OCI-LY1 (cell line): ENCODE measurements at regions not wholly inside any gene's neighbourhood (a gene's known extent, or its start where the extent isn't known, plus 50 kb on each side); places are given as distances from the start of the nearest gene placed in this dataset.

ENCODE experiments used
- H2AFZ ChIP-seq: fragments of 200-600 bp; sonication (generic), shearing (Covaris generic); 2 replicates; pipeline ENCODE4 v1.6.0; 2014; ENCODE audit warnings: antibody characterized with exemption, mild to moderate bottlenecking, low read length
- H3F3A ChIP-seq: fragments of 200-600 bp; sonication (generic), shearing (Covaris generic); 2 replicates; pipeline ENCODE4 v1.6.0; 2014; ENCODE audit warnings: mild to moderate bottlenecking, antibody characterized with exemption, low read length, moderate library complexity; ENCODE audit not compliant: insufficient read depth
- H3K27ac ChIP-seq: fragments of 200-600 bp; sonication (generic); 2 replicates; pipeline ENCODE4 v1.5.1; 2014; ENCODE audit warnings: low read length, mixed run types, mild to moderate bottlenecking, low read depth; ENCODE audit not compliant: poor library complexity, severe bottlenecking
- H3K27me3 ChIP-seq: fragments of 200-600 bp; sonication (generic); 2 replicates; pipeline ENCODE4 v1.6.0; 2014; ENCODE audit warnings: antibody characterized with exemption, mild to moderate bottlenecking, low read length, moderate library complexity; ENCODE audit not compliant: insufficient read depth
- H3K36me3 ChIP-seq: fragments of 200-600 bp; sonication (generic); 2 replicates; pipeline ENCODE4 v1.6.1; 2014; ENCODE audit warnings: mild to moderate bottlenecking, antibody characterized with exemption, low read length, moderate library complexity, mixed read lengths; ENCODE audit not compliant: insufficient read depth
- H3K4me1 ChIP-seq: fragments of 200-600 bp; sonication (generic); 2 replicates; pipeline ENCODE4 v1.5.1; 2014; ENCODE audit warnings: mild to moderate bottlenecking, low read length, moderate library complexity; ENCODE audit not compliant: insufficient read depth, severe bottlenecking
- H3K4me2 ChIP-seq: fragments of 200-600 bp; sonication (generic), shearing (Covaris generic); 2 replicates; pipeline ENCODE4 v1.6.1; 2014; ENCODE audit warnings: low read length
- H3K4me3 ChIP-seq: fragments of 200-600 bp; sonication (generic); 2 replicates; pipeline ENCODE4 v1.5.1; 2014; ENCODE audit warnings: low read length, low read depth, mild to moderate bottlenecking, mixed read lengths; ENCODE audit not compliant: poor library complexity, severe bottlenecking
- H3K79me2 ChIP-seq: fragments of 200-600 bp; shearing (Covaris generic); 2 replicates; pipeline ENCODE4 v1.6.1; 2016; ENCODE audit warnings: mixed run types, low read length, mixed read lengths; ENCODE audit not compliant: insufficient read depth
- H3K9ac ChIP-seq: fragments of 200-600 bp; sonication (generic), shearing (Covaris generic); 2 replicates; pipeline ENCODE4 v1.6.1; 2014; ENCODE audit warnings: mild to moderate bottlenecking, low read length, mixed read lengths
- H3K9me2 ChIP-seq: fragments of 200-600 bp; sonication (generic), shearing (Covaris generic); 2 replicates; pipeline ENCODE4 v1.6.1; 2014; ENCODE audit warnings: low read depth, mild to moderate bottlenecking, low read length, mixed read lengths
- H3K9me3 ChIP-seq: fragments of 200-600 bp; shearing (Covaris generic); 2 replicates; pipeline ENCODE4 v1.6.1; 2014; ENCODE audit warnings: low read length, mixed read lengths
- H4K20me1 ChIP-seq: fragments of 200-600 bp; sonication (generic), shearing (Covaris generic); 2 replicates; pipeline ENCODE4 v1.6.0; 2016; ENCODE audit warnings: mild to moderate bottlenecking, low read length; ENCODE audit not compliant: insufficient read depth
- CTCF ChIP-seq: fragments of 200-600 bp; sonication (generic), shearing (Covaris generic); IDR thresholded peaks from 2 replicates; pipeline ENCODE4 v1.5.1; 2017; ENCODE audit warnings: mild to moderate bottlenecking, antibody characterized with exemption, low read length, moderate library complexity, mixed read lengths
- EZH2 ChIP-seq: fragments of 200-600 bp; sonication (generic), shearing (Covaris generic); IDR thresholded peaks from 2 replicates; pipeline ENCODE4 v1.8.0; 2017; ENCODE audit warnings: borderline replicate concordance, mixed run types, mild to moderate bottlenecking, antibody characterized with exemption, low read length, moderate library complexity, mixed read lengths

GRCh38 chr5:136434795-136435194 is 69.5 kb upstream of the TRPC7 start:
- Histone ChIP-seq H3K4me2 (no peak overlapping the region), H3K27me3 (no peaks in the 10 kb centered on the region; the same call in 1 of the 2 replicates)

DNA sequence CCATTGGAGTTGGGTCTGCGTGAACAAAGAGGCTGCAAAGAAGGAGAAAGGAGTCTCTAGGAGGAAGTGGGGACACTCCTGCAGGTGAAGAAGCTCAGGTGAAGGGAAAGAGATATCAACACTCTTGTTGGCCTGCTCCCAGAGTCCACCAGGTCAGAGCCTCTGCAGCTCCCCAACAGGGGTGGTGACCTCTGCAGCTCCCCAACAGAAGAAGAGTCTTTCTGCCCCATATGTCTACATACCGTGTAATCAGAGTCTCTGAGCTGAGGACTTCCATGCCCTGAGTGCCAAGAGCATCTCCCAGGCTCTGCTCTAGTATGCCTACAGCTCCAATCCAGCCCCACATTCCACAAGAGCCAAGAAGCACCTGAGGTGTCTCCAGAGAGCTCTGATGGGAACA is 67.4 kb upstream of the TRPC7 start:
- no peaks in the 10 kb centered on the region for H3K4me1 ChIP-seq
- TF ChIP-seq CTCF: no peak
- H3K27me3 ChIP-seq: no peaks in the 10 kb centered on the region; the same call in 1 of the 2 replicates
- H3K9me3 ChIP-seq: no peaks in the 10 kb centered on the region
- H4K20me1 ChIP-seq: no peaks in the 10 kb centered on the region
- H3F3A ChIP-seq: no peaks in the 10 kb centered on the region
- no peak overlapping the region for H3K27ac ChIP-seq
- H3K36me3 ChIP-seq: no peaks in the 10 kb centered on the region
- H3K4me2 ChIP-seq: no peak overlapping the region
- no peak overlapping the region for H3K9ac ChIP-seq
- no peaks in the 10 kb centered on the region for H3K9me2 ChIP-seq
- H3K79me2 ChIP-seq: no peaks in the 10 kb centered on the region
- H3K4me3 ChIP-seq: no peak overlapping the region
- no peak overlapping the region for H2AFZ ChIP-seq

More at GRCh38 chr5:136434795-136435194, 69.5 kb upstream of the TRPC7 start:
- H3K9me3 ChIP-seq: no peaks in the 10 kb centered on the region
- H2AFZ ChIP-seq: no peak overlapping the region
- H4K20me1 ChIP-seq: no peaks in the 10 kb centered on the region
- no peak overlapping the region for H3K9ac ChIP-seq
- no peaks in the 10 kb centered on the region for H3K79me2 ChIP-seq
- no peak overlapping the region for H3K27ac ChIP-seq
- H3K4me3 ChIP-seq: no peak overlapping the region
- no peaks in the 10 kb centered on the region for H3F3A ChIP-seq
- H3K9me2 ChIP-seq: no peaks in the 10 kb centered on the region
- TF ChIP-seq EZH2: no peak
- H3K4me1 ChIP-seq: no peaks in the 10 kb centered on the region
- H3K36me3 ChIP-seq: no peaks in the 10 kb centered on the region

- Histone ChIP-seq H3K4me3 (no peak overlapping the region), H3K9me3 (no peaks in the 10 kb centered on the region), H4K20me1 (no peaks in the 10 kb centered on the region), H3K9me2 (no peaks in the 10 kb centered on the region), H3K27ac (no peak overlapping the region), H3K79me2 (no peaks in the 10 kb centered on the region), H3K36me3 (no peaks in the 10 kb centered on the region), H3K27me3 (no peaks in the 10 kb centered on the region; the same call in 1 of the 2 replicates), H3K4me2 (no peak overlapping the region), H3F3A (no peaks in the 10 kb centered on the region), H3K9ac (no peak overlapping the region), H2AFZ (no peak overlapping the region), H3K4me1 (no peaks in the 10 kb centered on the region)
- TF ChIP-seq CTCF (no peak), EZH2 (no peak)
These were observed 64.7 kb upstream of the TRPC7 start for GRCh38 chr5:136430081-136430480.

DNA sequence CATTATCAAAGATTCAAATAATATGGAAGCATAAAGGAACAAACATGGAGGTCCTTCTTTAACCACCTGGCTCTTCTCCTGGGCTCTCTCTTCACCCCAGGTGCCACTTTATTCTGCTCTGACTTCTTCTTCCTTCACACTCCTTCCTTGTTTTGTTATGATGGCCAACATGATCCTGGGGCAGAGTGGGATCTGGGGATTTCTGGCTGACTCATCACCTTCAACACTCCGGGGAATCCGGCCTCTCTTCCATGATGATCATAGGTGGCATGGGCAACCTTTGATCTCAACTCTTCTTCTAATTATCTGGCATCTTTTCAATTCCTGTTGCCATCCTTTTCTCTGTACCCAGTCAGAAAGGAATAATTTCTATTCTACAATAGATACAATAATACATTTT is 62.1 kb upstream of the TRPC7 start:
- no peak overlapping the region for H3K4me2 ChIP-seq
- H3F3A ChIP-seq: no peaks in the 10 kb centered on the region
- H3K9me2 ChIP-seq: no peaks in the 10 kb centered on the region
- no peak overlapping the region for H3K27ac ChIP-seq
- H3K9me3 ChIP-seq: no peaks in the 10 kb centered on the region
- H3K79me2 ChIP-seq: no peaks in the 10 kb centered on the region
- H3K4me1 ChIP-seq: no peaks in the 10 kb centered on the region
- no peak overlapping the region for H2AFZ ChIP-seq
- TF ChIP-seq CTCF: no peak
- TF ChIP-seq EZH2: no peak
- no peaks in the 10 kb centered on the region for H3K27me3 ChIP-seq
- no peaks in the 10 kb centered on the region for H3K36me3 ChIP-seq
- no peak overlapping the region for H3K9ac ChIP-seq
- H3K4me3 ChIP-seq: no peak overlapping the region
- H4K20me1 ChIP-seq: no peaks in the 10 kb centered on the region
